Renal cortex interstitium (tissue), 11 donors: ENCODE measurements at regions not wholly inside any gene's neighbourhood (a gene's known extent, or its start where the extent isn't known, plus 50 kb on each side); places are given as distances from the start of the nearest gene placed in this dataset.
"Not testable (repeated sequence)": the region's sequence is repeated elsewhere in the genome, so short reads cannot be mapped to it uniquely, and the experiment has no call there.

Experiments
- DNase-seq, 11 donors: peaks; one replicate each; pipeline ENCODE4 v3.0.0-alpha.2; 2013; ENCODE audit warnings: low read depth in 9 of 11, low spot score in 4 of 11; ENCODE audit errors: extremely low read depth in 1 of 11

DNA sequence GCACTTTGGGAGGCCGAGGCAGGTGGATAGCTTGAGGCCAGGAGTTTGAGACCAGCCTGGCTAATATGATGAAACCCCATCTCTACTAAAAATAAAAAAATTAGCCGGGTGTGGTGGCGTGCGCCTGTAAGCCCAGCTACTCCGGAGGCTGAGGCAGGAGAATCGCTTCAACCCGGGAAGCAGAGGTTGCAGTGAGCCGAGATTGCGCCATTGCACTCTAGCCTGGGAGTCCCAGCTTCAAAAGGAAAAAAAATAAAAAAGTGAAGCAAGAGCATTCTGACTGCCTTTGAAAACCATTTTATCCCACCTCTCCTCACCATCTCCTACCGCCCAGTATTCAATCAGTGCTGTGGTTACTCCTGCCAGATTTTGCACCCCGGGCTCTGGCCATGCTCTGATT lies 50.5 kb upstream of the AKIRIN2 start:
- not testable (repeated sequence) for DNase-seq
